Hippocampal formation (tissue), 2 donors: ENCODE measurements at regions not wholly inside any gene's neighbourhood (a gene's known extent, or its start where the extent isn't known, plus 50 kb on each side); places are given as distances from the start of the nearest gene placed in this dataset.

Experiments used
- DNase-seq, 2 donors: peaks; one replicate each; lab custom pipeline; 2025; lab: John Stamatoyannopoulos, UW

GRCh38 chr3:110528305-110529121 is 543.1 kb upstream of the NECTIN3 start:
- DNase-seq = peak in 1 of 2 donors; percentile 3

- no peak for DNase-seq
These were observed 540.7 kb upstream of the NECTIN3 start for GRCh38 chr3:110530902-110531301.

- no peak for DNase-seq
These were observed 538.5 kb upstream of the NECTIN3 start for GRCh38 chr3:110533089-110533488.

- no peak for DNase-seq
These were observed 529.0 kb upstream of the NECTIN3 start for GRCh38 chr3:110542552-110543150.

- no peak for DNase-seq
These were observed 526.9 kb upstream of the NECTIN3 start for GRCh38 chr3:110544730-110545129.

- DNase-seq = no peak
These were observed 521.1 kb upstream of the NECTIN3 start for GRCh38 chr3:110550511-110550910.

GRCh38 chr3:110562621-110563020 is 509.0 kb upstream of the NECTIN3 start:
- no peak for DNase-seq

- no peak for DNase-seq
These were observed 506.9 kb upstream of the NECTIN3 start for GRCh38 chr3:110564674-110565073.

- DNase-seq = no peak
These were observed 504.6 kb upstream of the NECTIN3 start for GRCh38 chr3:110567029-110567428.

GRCh38 chr3:110568246-110568645 is 503.4 kb upstream of the NECTIN3 start:
- DNase-seq = no peak

- DNase-seq = no peak
These were observed 502.5 kb upstream of the NECTIN3 start for GRCh38 chr3:110569073-110569472.

GRCh38 chr3:110575702-110576101 is 495.9 kb upstream of the NECTIN3 start:
- no peak for DNase-seq

- DNase-seq = no peak
These were observed 494.7 kb upstream of the NECTIN3 start for GRCh38 chr3:110576960-110577359.

- DNase-seq = no peak
These were observed 493.8 kb upstream of the NECTIN3 start for GRCh38 chr3:110577854-110578253.

- DNase-seq = no peak
These were observed 491.6 kb upstream of the NECTIN3 start for GRCh38 chr3:110579840-110580550.

GRCh38 chr3:110583373-110583935 is 488.2 kb upstream of the NECTIN3 start:
- DNase-seq = no peak

- no peak for DNase-seq
These were observed 482.7 kb upstream of the NECTIN3 start for GRCh38 chr3:110588906-110589305.

GRCh38 chr3:110589341-110589740 is 482.3 kb upstream of the NECTIN3 start:
- DNase-seq = no peak

GRCh38 chr3:110593749-110594148 is 477.9 kb upstream of the NECTIN3 start:
- DNase-seq = no peak

- no peak for DNase-seq
These were observed 472.6 kb upstream of the NECTIN3 start for GRCh38 chr3:110598847-110599490.

- no peak for DNase-seq
These were observed 463.1 kb upstream of the NECTIN3 start for GRCh38 chr3:110608566-110608965.

- DNase-seq = no peak
These were observed 459.6 kb upstream of the NECTIN3 start for GRCh38 chr3:110612045-110612444.
